ENCODE measurements at regions not wholly inside any gene's neighbourhood (a gene's known extent, or its start where the extent isn't known, plus 50 kb on each side); places are given as distances from the start of the nearest gene placed in this dataset.

GRCh38 chr6:149174962-149175361 lies 142.6 kb upstream of the TAB2 start:
- TF ChIP-seq GATA2 (IDR thresholded peaks at IDR 0.05; ENCODE audit: low read depth, low read length) (no peak), GATA3 (IDR thresholded peaks at IDR 0.05; ENCODE audit: low read depth, low read length) (no peak)
